Sciatic nerve (tissue), 2 donors: ENCODE measurements at regions not wholly inside any gene's neighbourhood (a gene's known extent, or its start where the extent isn't known, plus 50 kb on each side); places are given as distances from the start of the nearest gene placed in this dataset.

Experiments
- ATAC-seq: fragments of 200-7000 bp; cut with Tn5 transposase; one replicate; pipeline ENCODE4 v1.9.1; 2020; ENCODE audit warnings: mild to moderate bottlenecking, moderate library complexity
- DNase-seq: peaks from one replicate; pipeline ENCODE4 v3.0.0-alpha.2; 2020; ENCODE audit warnings: low spot score
- intact Hi-C: fragments of 100-400 bp; cut with DNase I; formaldehyde crosslinking; loops from one replicate; pipeline ENCODE4 v1.14.2; 2022
- donor health status: DM: no; HTN: no; CAD: no.
- donor health status: DM: no; HTN: no; CAD: no.

DNA sequence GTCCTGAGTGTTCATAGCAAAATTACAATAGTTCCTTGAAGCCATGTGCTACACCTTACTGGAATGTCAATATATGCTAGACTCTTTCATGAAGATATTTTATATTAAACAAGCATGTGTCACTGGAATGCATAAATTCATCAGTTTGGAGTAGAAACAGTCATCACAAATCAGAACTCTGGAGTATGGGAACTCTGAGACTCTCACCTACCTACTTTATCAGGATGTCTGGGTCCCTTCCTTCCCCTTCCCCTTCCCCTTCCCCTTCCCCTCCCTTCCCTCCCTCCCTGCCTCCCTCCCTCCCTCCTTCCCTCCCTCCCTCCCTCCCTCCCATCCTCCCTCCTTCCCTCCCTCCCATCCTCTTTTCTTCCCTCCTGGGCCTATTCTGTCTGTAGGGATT lies 144.7 kb upstream of the PEX5L start:
- ATAC-seq, result no peak
- intact Hi-C loops, result no loop called here
- DNase-seq, result no peak

DNA sequence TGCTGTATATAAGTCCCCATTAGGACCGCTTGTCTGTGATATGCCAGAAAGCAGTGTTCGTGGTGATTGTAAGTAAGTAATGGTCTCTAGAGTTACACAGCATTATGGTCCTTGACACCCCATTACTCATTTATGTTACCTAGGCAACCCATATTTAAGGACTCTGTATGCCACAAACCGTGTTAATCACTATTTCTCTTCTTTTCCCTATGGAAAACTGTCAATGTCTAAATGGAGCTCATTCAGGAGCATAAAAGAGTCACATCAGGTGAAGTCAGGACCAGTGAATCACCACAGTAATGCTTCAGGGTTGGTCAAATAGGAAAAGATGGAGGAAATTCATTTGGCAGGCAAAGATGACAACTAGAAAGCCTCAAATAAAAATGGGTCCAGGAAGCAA lies 146.6 kb upstream of the PEX5L start:
- intact Hi-C loops, result no loop called here
- ATAC-seq (no peak), DNase-seq (no peak)

DNA sequence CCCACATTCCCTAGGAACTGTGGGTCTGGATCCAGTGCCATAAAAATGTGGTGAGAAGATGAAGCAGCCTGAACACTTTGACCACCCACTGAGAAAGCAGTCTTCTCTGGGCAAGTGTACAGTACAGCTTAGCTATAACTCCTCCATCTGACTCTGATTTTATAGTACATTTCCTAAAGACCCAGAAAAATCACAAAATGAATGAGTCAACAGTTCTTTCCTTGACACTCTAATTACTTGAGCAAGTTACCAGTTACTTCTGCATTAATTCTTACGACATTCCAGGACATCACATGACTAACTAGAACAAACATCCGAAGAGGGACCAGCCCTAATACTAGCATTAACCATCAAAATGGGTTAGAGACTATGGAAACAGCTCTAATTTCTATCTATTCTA lies 148.1 kb upstream of the PEX5L start:
- intact Hi-C loops, result no loop called here
- DNase-seq, result no peak
- ATAC-seq, result peak; percentile 32

DNA sequence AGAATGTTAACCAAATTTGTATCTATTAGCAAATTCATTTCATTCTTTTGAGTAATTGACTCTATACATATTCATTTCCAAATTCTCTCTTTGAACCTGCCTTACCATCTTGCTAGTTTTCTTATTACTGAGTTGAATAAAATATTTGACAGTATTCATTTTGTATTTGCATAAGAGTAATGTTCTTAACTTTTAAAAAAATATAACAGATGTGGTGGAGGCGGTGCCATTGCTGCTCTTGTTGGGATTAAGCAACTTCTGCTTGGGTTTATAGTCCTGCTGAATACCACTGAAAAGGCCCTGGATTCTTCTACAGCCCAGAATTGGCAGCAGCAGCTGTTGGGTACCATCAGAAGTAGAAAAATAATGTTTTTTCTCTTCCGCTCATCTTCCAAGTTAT lies 148.9 kb upstream of the PEX5L start:
- intact Hi-C loops, result no loop called here
- no peak for DNase-seq
- ATAC-seq, result no peak

DNA sequence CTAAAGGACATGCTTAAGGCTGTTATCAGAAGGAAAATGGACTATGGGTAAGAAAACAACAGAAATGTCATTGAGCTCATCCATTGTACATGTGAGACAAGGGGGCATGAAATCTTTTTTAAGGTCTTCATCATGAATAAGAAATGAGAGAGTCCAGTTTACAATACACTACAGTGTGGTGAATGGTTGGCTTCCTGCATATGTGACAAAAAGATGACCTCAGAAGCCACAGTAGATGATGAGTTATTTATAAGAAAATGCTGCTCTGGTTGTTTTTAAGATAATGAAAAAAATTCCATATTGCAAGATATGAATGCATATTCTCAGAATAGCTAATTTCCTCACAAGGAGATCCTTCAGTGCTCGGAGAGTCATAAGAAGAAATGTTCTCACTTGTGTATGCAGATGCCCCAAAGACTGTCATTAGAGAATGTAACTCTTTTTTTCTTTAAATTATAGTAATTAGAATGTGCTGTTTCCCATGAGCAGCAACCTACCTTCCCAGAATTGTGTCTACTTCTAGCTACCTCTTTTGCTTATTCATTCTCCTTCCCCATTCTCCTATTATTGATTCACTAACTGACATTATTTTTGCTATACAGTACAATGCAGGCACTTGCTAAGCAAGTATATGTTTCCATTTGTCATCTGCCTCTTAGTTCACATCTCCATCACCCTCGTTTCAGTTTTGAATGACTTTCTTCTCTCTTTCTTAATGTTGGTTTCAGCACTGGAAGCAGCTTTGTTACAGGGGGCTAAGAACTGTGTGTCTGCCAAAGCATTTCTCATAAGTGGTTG lies 152.0 kb upstream of the PEX5L start:
- no peak for DNase-seq
- intact Hi-C loops, result no loop called here
- ATAC-seq, result no peak

DNA sequence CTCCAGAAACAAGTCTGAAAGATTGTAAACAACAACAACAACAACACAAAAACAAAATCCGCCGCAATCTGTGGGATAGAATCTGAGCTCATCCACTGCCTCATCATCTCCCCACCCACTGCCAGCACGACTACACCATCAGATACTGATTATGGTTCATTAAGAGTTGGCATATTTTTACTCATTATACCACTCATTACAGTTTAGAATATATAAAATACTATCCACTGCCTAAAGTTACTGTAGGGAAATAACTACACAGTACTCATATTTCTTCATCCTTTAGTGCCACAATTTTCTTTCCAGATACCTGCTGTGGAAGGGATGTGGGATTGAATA lies 152.5 kb upstream of the PEX5L start:
- no peak for DNase-seq
- intact Hi-C loops, result no loop called here
- ATAC-seq, result no peak

DNA sequence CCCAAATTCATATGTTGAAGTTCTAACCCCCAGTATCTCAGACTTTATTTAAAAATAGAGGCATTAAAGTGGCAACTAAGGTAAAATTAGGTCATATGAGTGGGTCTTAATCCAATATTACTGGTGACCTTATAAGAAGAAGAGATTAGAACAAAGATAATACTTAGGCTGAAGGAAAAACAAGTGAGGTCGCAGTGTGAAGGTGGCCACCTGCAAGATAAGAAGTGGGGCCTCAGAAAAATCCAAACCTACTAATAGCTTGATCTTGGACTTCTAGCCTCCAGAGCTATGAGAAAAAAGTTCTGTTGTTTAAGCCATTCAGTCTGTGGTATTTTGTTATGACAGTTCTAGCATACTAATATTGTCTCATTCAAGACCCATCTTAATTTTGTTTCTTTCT lies 159.9 kb upstream of the PEX5L start:
- ATAC-seq (no peak), DNase-seq (no peak)
- intact Hi-C loops, result no loop called here

DNA sequence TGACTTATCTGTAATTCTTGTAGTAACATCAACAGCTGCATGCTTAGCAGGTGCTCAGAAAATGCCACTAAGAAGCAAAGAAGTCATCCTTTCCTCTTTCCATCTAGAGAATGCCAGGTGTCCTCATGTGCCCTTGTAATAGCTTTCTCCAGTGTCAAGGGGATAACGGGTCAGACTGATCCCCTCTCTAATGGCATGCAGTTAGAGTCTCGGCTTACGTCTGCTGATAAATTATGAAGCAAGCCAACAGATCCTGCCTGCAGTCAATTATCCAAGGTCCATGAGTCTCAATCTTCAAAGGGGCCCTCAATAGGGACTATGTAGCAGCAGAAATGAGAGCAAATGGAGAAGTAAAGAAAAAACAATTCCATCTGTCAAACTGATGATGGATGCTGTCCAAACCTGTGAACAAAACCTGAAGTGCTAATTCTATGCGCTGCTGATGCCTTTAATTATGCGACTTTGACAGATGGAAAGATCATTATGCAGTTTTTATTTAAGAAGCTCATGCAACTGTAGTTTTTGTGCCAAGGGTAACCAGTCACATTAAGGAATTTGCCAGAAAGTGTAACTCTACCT lies 162.8 kb upstream of the PEX5L start:
- ATAC-seq (no peak), DNase-seq (no peak)
- intact Hi-C loops, result no loop called here

DNA sequence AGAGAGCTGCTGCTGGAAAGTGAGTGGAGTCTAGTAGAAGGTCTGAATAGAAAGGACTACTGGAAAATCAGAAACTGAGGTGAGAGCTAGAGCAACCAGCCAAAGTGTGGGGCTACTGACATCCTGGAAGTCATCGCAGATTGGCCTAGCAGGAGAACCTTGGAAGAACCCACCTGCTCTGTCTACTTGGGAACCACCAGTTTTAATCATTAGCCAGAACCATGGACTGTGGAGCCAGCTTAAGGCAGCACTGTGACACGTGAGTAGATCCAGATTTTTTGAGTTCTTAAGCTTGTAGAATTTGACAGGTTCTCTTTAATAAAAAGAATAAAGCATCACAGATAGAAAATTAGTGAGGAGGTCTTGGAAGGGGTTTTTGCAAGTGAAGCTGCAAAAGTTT lies 179.1 kb upstream of the PEX5L start:
- no peak for DNase-seq
- intact Hi-C loops, result no loop called here
- ATAC-seq, result no peak

DNA sequence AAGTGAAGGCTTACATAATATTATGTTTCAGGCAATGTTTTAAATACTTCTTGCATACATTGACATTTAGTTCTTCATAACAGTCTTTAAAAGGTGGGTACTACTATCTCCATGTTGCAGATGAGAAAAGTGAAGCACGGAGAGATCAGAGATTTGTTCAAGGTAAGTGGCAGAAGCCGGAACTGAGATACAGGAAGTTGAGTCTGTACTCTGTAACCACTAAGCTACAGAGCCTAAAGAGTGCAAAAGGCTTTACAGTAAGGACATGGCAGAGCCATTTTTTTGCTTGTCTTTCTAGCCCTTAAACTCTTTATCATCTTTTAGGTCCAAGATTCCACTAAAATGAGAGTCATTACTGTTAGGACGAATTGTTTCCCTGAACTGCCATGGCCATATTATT lies 186.5 kb upstream of the PEX5L start:
- no peak for ATAC-seq
- DNase-seq, result no peak
- intact Hi-C loops, result no loop called here

DNA sequence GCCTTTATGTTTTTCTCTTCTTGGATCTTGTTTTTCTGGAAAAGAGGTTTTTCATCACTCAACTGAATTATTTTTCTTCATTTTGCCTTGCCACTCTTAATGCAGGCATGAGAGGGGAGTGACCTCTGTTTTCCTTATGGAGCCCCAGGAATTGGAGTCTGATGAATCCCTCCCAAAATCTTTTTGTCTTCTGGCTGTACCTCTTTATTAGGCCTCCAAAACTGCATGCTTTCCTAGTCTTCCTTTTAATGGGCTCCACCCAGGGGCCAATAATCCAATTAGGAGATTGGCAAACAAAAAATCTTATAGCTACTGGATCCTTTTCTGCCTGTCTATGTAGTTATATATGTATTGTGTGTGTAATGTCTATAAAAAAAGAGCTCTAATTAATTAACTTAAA lies 192.4 kb upstream of the PEX5L start:
- intact Hi-C loops, result no loop called here
- DNase-seq, result no peak

DNA sequence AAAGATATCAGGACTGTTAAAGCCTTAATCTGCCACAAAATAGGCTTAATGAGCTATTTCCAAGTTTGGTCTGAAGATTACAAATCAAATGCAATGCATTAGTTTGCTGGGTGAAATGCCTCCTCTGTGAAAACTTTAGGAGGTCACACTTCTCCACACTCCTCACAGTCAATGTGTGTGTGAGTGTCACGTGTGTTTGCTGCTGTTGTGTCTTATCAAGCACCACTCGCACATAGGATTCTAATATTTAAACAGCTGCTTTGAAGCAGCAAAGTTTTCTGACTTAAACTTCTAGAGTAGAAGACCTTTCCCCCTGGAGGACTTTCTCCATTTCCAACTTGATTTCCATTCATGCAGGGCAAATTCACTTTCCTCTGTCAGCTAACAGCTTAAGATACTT lies 203.2 kb upstream of the PEX5L start:
- ATAC-seq, result no peak
- no peak for DNase-seq
- intact Hi-C loops, result no loop called here

More for the DNA sequence above, 192.4 kb upstream of the PEX5L start:
- ATAC-seq, result no peak

DNA sequence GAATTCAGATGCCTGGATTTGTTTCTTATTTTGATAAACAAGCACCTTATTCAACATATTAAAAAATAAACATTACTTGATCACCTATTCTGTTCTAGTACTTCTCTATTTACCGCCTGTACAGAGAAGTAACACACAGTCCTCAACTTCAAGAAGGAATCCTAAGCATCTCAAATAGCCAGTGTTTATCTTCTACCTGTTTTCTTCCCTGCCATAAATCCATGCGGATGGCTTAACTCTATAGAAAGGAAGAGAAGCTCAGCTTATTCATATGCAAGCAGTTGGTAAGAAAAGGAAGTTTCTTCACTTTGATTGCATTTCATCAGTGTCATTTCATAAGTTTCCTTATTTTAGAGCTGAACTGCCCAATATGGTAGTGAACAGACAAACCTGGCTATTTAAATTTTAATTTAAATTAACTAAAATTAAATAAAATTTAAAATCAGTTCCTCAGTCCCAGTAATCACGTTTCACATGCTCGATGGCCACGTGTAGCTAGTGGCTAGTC lies 210.0 kb upstream of the PEX5L start:
- intact Hi-C loops, result no loop called here
- DNase-seq, result no peak
- ATAC-seq, result no peak

DNA sequence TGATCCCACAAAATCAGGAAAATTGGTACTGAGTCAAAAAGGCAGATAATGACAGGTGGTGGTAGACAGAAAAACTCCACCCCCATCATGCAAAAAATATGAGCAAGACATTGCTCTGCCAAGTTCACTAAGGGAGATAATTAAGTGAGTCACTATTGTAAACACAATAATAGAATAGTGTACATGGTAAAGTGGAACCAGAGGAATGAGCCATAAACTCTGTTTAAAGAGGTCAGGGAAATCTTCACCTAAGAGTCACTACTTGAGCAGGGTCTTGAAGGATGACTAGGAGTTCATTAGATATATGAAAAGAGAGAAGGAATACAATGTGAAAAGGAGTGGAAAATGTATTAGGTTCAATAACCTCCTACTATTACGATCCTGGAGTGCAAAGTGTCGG lies 213.4 kb upstream of the PEX5L start:
- no peak for DNase-seq
- intact Hi-C loops, result no loop called here
- no peak for ATAC-seq

DNA sequence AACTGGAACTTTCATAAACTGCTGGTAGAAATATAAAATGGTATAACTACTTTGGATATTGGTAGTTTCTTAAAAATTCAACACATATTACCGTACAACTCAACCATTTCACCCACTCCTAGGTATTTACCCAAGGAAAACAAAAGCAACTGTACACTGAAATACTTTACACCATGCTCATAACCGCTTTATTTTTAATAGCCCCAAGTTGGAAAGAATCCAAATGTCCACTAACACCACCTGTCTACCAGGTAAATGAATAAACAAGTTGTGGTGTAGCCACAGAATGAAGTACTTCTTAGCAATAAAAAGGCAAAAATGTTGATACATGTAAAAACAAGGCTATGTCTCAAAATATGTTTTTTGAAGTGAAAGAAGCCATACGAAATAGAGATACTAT lies 215.9 kb upstream of the PEX5L start:
- no peak for ATAC-seq
- intact Hi-C loops, result no loop called here
- DNase-seq, result no peak

DNA sequence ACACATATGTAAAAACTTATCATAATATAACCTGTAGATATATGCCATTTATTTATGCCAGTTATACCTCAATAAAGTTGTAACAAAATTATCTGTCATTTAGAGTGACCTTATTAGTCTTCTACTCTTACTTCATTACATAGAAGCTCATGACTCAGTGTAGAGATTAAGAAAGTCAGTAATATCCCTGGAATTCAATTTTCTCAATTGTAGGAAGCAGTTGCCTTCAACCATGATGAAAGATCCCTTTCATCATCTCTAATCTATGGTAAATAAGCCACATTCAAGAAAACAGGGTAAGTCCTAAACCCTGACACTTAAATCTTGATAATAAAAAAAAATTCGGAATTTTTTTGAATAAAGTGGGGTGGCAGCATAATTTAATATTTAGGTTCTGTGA lies 216.5 kb upstream of the PEX5L start:
- DNase-seq, result no peak
- intact Hi-C loops, result no loop called here
- ATAC-seq, result no peak

DNA sequence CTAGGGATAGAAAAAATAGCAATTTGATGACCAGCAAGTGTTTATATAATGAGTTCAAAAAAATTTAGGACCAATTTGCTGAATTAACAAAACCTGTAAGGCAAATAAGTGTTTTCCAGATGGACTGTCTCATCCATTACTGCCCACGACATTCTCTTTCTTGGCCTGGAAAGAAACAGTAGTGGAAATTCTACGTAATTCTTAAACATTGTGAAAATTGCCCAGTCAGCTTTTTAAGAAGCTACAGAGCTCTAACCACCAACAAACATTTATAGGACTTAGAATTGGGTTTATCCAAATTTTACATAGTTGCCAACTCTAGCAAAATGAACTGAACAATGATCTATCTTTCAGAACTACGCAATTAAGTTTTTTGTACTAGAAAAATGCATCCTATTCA lies 227.7 kb upstream of the PEX5L start:
- DNase-seq, result no peak
- intact Hi-C loops, result no loop called here
- no peak for ATAC-seq

DNA sequence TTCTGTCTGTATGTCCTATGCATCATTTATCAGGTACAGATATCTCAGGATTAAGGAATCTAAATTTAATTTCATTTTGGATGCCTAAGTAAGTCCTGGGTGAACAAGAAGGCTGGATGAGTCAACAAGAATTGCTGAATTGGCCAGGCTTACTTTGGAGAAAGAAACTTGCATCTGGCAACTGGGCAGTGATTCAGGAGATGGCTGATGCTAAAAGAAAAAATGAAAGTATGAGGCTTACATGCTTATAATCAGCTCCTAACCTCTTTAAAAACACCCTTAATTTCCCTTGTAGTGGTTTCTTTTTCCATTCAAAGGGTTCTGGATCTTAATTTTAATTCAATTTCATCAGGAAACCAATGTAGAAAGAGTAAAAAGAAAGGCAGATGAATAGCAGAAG lies 228.8 kb upstream of the PEX5L start:
- intact Hi-C loops, result no loop called here

DNA sequence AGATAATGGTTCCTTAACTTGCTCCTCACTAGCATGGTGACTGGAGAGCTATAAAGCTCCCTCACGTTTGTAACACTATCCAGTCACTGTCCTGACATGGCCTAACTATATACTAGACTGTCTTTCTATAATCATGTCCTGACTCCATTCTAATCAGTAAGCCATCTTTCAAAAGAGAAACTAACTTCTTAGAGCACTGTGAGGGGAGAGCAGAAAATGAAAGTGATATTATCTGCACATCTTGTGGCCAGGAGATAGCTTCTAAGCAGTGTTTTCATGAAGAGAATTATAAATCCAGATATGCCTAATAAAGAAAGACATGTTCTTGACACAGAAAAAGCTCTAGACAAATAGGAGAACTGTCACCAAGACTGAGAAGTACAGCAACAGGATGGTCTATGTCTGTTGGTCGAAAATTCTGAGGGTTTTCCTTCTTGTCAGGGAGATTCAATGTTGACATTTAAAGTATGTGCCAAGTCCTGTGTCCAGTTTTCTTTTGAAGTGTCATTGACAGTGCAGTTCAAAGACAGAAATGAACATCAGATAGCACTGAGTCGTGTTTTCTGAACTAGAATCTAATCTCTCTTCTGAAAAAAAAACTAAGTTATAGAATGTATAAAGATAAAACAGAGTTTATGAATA lies 230.6 kb upstream of the PEX5L start:
- intact Hi-C loops, result no loop called here
- no peak for DNase-seq

More for the DNA sequence above, 228.8 kb upstream of the PEX5L start:
- no peak for DNase-seq
- no peak for ATAC-seq

DNA sequence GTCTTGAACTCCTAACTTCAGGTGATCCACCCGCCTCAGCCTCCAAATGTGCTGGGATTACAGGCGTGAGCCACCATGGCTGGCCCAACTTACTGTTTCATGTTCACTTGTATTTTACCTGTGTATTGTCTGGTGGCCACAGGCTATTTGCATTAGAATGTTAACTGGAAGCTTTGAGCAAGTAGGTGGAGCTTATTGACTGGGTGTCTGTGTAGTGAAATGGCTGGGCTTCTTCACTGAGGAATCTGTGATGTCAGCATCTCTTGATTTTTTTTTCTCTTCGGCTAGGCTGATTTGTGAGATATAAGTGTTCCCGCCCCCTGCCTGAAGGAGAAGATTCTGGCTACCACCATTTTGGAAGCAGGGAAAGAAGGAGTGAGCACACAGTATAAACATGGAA lies 237.8 kb upstream of the PEX5L start:
- ATAC-seq (no peak), DNase-seq (no peak)
- intact Hi-C loops, result no loop called here

More for the DNA sequence above, 230.6 kb upstream of the PEX5L start:
- no peak for ATAC-seq

DNA sequence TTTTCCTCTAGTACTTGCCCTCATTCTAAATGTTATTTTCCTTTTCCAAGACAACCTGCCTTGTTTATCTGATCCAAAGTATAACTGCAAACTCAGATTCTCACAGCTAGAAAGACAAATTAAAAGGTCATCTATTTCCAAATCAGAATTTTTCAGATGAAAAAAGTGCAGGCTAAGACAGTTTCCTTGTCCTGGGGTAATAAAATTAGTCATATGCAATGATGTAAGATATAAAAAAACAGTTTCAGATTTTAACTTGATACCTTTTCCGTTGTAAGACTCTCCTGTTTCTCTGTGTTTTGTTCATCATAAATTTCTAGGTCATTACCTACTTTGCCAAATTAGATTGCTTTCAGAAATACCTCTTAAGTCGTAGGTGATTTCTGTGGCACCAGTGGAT lies 238.4 kb upstream of the PEX5L start:
- no peak for DNase-seq
- ATAC-seq, result no peak
- intact Hi-C loops, result no loop called here
